ENCODE measurements at regions not wholly inside any gene's neighbourhood (a gene's known extent, or its start where the extent isn't known, plus 50 kb on each side); places are given as distances from the start of the nearest gene placed in this dataset.
"Not testable (repeated sequence)": the region's sequence is repeated elsewhere in the genome, so short reads cannot be mapped to it uniquely, and the experiment has no call there.

DNA sequence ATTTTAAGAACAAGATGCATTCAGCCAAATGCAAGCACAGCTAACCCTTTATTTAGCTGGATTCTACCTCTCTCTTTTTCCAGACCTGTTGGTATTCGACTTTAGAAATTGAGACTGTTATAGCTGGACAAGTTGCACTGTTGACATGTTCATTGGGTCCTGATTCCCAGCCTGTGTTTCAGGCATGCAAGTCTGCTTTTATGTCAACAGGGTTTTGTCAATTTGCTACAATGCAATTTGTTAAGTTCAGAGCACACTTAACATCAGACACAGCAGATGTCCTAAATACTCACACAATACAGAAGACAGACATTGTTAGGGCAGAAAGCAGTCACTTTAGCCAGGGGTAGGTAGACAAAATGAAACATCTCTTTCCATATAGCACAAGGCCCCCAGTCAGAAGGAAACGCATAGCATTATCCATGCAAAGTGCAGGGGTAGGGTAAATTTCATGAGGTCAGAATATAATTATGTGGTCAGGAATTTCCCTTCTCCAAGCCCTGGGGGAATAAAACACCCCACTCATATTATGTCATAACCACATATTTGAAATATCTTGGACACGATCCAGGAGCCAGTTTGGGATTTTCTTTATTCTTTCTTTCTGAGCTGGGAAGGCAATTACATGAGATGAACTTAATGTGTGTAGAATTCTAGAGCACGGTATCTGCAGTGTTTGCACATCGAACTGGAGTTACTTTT lies 504.1 kb downstream of the NTRK3 start:
- DNase-seq (ENCODE audit: low spot score), result no peak

DNA sequence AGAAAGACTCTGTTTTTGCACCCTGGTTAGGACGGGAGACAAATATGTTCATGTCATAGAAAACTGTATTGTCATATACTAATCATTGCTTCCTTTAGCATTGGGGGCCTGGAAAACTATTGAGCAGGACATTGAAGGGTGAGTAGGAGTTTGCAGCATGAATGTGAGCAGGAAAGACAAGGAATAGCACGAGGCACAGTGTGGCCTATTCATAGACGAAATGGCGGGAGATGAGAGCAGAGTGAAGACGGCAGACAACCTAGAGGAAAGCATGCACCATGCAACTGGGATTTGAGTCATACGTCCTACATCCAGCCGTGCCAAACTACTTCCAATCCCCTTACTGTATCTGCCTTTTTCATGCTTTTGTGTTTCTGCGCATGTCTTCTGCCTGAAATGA lies 508.1 kb downstream of the NTRK3 start:
- no peak for DNase-seq (ENCODE audit: low spot score)

DNA sequence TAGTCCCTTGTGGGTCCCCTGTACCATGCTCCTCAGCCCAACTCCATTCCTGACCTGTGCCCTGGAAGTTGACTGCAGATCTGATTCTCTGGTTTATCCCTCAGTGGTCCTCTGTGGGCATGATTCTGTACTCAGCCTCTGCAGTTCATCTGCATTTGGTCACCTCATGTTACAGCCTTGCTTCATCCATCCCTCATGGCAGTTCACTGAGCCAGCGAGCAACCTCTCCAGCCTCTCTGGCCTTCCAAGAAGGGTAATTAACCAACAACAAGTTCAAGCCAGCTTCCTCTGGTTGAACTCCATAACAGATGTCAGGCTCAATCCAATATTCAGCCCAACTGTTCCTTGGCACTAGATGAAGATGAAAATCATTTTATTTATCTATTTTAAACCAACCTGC lies 509.5 kb downstream of the NTRK3 start:
- DNase-seq (ENCODE audit: low spot score), result no peak

DNA sequence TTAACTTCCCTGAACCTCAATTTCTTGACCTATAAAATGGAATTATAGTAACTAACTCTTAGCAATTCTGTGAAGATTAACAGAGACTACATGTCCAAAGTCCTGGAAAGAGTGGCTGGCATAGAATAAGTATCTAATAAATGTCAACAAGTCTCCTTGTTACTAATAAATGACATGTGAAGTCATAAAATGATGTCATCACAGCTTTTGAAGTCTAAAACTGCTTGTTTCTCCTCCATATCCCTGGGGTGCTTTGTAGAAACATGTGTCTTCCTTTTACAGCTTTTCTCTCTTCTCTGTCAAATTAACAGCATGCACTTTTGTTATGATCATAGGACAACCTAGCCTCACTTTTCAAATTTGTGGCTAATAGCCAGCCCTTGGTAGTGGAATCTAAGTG lies 510.2 kb downstream of the NTRK3 start:
- DNase-seq (ENCODE audit: low spot score), result no peak

DNA sequence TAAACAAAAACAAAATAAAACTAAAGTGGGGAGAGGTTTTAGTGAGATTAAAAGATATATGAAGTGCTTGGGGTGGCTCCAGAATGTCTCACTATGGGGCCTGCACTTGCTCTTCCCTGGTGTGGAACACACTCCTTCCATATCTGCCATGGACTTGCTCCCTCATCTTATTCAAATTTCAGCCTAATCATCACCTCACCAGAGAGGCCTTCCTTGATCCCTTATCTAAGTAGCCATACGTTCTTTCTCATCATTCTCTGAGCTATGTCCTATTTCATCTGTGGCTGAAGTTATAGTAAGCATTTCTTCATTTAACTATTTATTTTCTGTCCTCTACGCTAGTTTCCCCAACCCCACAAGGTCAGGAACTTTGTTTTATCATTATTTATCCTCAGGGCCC lies 511.7 kb downstream of the NTRK3 start:
- no peak for DNase-seq (ENCODE audit: low spot score)

DNA sequence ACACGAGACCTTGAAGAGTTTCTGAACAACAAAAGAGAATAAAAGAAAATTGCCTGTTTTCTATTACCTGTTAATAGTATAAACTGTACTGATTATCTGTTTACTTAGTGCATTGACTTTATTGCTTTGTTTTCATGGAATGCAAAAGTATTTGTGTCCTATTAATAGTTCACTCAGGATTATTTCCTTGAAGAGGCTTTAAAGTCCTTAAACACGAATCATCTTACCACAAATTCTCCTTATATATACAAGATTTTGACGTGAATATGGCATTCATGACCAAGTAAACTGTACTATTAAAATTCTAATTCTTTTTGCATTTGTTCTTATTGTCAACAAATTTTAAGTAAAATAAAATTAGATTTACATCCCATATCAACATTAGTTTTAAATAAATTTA lies 513.0 kb downstream of the NTRK3 start:
- no peak for DNase-seq (ENCODE audit: low spot score)

DNA sequence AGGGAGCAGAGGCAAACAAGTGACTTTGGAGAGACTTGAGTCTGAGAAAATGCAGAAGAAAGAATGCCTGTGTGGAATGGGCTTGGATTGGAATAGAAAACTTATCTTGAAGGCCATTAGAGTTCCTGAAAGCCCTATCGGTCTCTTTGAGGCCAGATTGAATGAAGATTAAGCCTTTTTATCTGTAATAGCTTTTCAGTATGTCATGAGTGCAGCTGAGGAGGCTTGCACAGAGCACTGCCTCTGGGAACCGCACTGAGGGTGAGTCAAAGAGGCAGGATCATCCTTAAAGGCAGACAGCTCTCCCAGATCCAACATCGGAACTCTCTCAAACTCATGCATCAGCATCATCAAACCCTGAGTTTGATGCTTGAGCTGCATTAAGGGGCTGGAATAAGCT lies 515.2 kb downstream of the NTRK3 start:
- DNase-seq (ENCODE audit: low spot score), result no peak

DNA sequence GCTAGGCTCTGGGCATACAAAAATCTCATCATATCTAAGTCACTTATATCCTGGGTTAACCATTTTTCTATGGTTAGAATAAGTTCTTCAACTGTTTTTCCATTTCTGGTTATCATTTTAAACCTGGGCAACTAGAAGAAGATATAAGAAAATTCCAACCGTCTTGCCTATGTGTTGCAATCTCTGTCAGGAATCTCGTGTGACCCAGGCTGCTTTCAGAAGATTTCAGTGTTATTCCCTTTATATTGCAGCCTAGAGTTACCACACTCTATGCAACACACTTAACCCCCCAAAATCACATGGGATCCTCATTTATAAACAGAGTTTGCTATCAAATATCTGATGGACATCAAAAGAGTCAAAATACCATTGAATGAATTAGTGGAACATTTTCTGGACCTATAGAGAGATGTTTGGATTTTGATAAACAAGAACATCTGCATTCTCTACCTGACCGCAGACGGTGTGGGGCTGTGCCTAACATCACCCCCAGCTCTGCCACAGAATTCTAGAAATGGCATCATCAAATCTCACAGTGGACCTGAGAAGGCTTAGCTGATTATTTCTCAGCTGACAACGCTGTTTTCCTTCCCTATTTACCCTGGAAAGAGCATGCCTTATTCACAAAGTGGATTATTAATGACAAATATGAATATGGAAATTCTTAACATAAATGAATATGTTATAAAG lies 515.7 kb downstream of the NTRK3 start:
- DNase-seq (ENCODE audit: low spot score), result no peak

DNA sequence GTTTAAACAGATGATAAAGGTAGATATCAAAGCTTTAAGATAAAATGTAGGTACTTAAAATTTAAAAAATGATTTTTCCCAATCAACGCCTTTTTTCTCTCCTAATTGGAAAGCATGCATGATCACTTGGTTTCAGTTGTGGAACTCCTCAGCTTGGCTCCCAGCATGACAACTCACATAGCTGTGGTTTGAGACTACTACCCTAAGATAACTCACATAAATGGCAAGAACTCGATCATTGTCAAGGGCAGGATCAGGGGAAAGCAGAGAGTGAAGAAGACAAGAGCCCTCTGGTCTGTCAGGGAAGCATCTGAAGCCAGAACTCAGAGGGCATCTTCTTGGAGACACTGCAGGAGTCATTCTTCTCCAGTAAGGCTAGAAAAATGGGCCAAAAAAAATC lies 516.7 kb downstream of the NTRK3 start:
- no peak for DNase-seq (ENCODE audit: low spot score)

DNA sequence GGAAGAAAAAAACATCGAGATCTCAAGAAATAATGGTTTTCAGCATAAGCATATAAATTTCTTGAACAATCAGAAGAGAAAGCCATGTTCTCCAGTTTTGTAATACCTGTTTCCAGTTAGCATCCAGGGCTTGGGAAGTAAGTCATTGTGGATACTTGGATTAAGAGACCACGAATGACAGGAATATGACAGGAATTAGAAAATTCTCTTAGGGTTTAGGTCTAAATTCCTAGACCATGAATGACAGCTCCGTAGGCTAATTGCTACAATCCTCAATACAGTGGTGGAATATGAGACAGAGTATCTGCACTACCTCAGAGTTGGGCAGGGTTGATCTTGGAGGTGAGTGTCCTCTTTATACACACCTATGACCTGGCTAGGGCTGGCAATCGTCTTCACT lies 517.5 kb downstream of the NTRK3 start:
- DNase-seq (ENCODE audit: low spot score), result no peak

DNA sequence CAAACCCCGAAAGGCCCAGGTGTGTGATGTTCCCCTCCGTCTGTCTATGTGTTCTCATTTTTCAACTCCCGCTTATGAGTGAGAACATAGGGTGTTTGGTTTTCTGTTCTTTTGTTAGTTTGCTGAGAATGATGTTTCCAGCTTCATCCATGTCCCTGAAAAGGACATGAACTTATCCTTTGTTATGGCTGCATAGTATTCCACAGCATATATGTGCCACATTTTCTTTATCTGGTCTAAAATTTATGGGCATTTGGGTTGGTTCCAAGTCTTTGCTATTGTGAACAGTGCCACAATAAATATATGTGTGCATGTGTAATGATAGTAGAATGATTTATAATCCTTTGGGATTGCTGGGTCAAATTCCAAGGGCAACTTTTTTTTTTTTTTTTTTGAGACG lies 519.1 kb downstream of the NTRK3 start:
- not testable (repeated sequence) for DNase-seq (ENCODE audit: low spot score)

DNA sequence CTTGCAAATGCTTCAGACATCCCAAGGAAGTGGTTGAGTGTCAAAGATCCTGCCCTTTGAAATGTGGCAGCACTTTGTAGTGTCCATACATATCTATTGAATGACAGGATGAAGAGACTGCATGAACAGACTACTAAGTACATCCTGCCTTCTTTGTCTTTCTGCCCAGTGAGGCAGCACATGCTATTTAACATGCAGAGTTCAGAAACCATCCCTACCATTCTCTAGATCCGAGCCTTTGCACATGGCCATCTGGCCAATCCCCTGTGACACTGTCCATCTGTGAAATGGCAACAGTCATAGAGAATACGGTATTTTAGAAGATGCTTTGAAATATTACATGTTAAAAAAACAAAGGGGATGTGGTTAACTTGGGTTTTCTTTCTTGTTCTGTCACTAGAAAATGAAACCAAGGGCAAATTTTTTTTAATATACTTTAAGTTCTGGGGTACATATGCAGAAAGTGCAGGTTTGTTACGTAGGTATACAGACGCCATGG lies 519.6 kb downstream of the NTRK3 start:
- no peak for DNase-seq (ENCODE audit: low spot score)

DNA sequence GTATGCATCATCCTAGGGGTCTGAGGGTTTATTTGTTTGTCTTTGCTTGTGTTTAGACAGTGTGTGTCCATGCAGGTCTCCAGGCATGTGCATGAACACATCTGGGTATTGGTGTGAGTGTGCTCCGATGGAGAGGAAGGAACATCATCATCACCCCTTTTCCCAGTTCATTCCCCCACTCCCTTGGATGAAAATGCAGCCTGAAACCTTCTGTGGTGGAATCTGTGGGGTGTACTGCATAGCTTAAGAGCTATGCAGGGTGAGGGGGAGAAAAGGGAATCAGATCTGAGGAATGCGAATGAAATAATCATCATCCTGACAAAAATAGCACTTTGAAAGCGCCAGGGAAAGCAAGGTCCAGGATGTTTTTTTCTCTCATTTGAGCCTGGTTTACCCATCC lies 520.1 kb downstream of the NTRK3 start:
- DNase-seq (ENCODE audit: low spot score), result no peak

DNA sequence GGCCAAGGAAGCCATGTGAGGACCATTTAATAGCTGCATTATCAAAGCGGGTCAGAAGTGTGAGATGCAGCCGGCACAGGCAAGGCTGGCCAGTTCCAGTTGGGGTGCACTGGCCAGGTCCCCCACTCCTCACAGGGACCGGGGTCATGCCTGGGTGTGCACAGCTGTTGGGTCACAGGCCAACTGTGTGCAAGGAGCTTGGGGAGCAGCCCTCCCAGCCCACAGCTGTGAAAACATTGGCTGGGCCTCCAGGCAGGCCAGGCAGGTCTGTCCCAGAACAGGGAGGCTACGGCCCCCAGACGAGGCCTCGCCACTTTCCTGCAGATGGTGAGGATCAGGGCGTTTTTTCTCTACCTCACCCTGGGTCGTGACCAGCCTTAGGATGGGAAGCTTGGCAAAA lies 521.0 kb downstream of the NTRK3 start:
- DNase-seq (ENCODE audit: low spot score), result no peak

DNA sequence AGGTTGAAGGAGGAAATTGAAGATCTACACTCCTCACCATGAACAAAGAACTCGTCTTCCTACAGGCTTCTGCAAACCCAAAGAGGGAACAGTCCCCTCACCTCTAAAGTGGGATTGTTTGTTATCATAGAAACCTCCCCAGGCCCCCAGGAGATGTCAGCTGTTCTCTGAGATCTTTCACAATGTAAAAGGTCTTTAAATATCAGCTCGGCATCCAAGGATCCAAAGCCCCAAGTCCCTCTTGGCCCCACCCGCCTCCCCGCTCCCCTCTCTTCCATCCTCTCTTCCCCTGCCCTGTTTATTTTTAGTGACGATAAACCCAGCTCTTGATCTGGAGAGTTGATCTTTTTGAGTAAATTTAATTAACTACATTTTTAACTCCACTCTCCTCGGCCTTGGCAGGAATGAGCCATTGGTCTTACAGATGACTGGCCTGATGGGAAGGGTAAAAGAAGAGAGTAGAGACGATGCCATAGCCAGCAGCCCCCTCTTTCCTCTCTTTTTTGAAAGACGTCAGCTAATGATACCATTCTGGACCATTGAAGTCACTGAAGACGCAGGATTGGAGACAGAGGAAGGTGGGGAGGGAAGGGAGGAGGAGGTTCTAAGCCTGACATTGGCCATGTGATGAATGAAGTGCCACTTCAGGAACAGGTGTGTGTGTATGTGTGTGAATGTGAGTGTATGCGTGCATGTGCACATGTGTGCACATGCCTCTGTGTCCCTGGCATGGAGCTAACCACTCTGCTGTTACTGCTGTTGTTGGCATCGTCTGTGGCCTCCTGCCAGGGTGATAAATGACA lies 521.8 kb downstream of the NTRK3 start:
- no peak for DNase-seq (ENCODE audit: low spot score)

DNA sequence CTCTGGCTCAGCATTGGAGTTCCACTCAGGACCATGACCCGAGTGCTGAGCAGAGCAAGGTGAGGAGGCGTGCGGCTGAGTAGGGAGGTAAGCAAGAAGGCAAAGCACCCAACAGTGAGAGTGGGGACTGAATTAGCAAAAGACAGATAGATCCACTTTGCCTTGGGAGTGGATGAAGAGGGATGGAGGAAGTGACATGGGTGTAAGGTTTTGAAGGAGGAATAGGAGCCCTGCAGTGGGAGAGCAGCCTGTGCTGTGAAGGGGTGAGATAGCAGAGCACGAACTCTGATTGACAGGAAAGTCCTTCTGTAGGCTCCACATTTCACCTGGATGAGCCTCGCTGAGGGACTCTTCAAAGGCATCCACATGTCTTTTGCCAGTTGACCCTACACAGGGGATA lies 522.6 kb downstream of the NTRK3 start:
- no peak for DNase-seq (ENCODE audit: low spot score)

DNA sequence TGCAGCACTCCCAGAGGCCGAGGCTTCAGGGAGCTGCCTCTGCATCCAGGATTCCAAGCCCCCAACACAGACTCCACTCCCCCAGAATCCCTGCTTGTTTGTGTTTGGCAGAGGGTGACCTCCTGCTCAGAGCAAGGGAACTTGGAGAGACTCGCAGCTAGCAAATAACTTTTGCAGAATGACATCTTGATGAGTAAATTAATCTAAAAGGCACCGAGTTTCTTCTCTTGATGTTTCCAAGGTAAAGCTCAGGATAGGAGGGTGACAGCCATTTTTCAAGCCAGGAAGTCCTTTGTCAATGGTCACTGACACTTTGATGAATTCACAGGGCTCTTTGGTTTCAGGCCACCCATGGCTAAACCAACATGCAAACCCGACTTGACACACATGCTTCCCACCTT lies 523.0 kb downstream of the NTRK3 start:
- no peak for DNase-seq (ENCODE audit: low spot score)

DNA sequence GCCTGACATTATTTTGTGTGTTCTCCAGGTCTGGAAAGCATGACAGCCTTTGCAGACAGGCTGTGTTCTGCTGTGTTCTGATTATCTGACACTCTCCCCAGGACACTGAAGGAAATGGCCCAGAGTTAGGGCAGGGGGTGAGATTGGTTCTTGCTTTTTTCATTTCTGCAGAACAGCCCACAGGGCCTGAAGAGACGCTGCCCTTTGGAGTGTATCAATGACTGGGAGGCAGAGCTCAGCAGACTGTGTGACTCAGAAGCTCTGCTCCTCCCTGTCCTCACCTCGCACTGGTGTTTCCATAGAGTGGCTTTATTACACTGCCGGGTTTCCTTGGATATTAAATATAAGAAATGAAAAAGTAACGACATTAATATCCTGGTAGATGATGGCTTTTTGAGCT lies 523.6 kb downstream of the NTRK3 start:
- no peak for DNase-seq (ENCODE audit: low spot score)

DNA sequence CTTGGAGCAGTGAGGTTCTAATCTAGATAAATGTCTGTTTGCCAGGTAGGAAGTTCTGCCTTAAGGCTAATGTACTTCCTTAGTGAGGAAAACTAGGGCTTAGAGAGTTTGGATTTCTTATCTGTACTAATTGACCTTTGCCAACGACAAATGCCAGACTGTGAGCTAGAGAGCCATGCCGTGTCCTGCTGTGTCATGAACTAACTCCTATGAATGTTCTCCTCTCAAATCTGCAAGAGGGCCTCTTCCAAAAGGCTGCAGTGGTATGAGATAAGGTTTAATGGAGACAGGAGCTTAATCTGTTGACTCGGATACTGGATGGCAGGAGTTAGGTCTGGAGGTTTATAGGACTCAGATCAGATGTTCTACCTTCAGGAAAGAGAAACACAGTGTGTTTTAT lies 524.9 kb downstream of the NTRK3 start:
- no peak for DNase-seq (ENCODE audit: low spot score)

DNA sequence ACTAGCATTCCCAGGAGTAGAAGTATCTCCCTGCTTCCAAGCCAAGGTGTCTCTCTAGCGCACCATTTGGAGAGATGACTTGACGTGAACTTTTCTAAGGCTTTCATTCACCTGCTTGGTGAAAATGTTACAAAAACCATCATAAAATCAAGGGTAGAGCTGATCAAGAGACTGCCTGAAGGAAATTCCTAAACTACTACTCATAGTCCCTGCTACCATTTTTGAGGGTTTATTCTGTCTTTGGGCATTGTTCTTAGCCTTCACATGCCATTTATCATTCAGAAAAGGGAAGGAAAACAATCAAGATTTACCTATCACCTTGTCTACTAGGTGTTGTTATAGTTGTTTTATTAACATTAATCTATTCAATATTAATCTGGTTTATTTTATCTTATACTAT lies 525.8 kb downstream of the NTRK3 start:
- no peak for DNase-seq (ENCODE audit: low spot score)

DNA sequence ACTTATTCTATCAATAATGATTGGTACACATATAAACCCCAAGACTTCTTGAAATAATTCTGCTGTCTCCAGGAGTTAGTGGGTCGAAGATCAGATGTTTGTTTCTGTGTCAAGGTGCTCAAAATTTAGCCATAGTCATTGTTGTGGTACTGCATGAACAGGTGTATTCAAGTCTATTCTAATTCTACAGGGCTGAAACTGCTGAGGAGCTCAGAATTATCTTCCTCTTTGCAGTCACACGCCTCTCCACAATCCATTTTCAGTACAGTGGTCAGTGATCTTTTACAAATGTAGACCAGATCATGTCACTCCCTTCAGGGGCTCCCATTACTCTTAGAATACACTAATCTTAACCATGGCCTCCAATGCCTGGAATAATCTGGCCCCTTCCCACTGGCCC lies 527.5 kb downstream of the NTRK3 start:
- DNase-seq (ENCODE audit: low spot score), result no peak

DNA sequence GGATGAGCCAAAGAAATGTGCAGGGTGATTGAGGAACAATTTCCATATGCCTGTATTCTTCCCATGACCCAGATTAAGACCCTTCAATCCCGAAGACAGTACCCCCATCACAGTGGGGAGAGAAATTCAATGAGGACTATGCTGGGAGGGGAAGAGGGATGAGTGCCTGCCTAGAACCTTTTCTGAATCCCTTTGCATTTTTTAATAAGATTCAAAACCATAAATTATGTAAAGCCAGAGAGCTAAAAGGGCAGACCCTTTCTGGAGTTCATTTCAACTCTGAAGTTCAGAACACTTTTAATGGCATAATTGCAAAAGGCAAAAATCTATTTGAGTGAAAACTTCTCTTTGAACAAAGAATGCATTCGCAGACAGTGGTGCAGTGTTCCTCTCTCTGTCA lies 529.5 kb downstream of the NTRK3 start:
- DNase-seq (ENCODE audit: low spot score), result no peak

DNA sequence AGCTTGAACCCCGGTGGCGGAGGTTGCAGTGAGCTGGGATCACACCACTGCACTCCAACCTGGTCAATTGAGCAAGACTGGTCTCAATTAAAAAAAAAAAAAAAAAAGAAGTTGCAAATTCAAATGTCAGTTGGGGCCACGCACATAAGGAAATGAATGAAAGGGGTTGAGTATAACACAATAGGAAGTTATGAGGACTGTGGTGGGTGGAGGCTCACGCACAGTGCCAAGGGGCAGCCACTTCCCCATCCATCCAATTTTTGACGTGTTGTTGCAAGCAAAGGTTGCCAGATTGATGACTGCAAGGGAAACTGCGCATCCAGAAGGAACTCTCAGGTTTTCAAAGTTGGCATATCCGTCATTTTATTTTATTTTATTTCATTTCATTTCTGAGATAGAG lies 532.2 kb downstream of the NTRK3 start:
- no peak for DNase-seq (ENCODE audit: low spot score)

Measured in CD4-positive, alpha-beta T cell treated with Interleukin-2 at 100 ng/mL for 4 hours (primary cell).